NCI-H1092 treated with DMSO at 0.1 percent for 48 hours (cell line): ENCODE measurements at regions not wholly inside any gene's neighbourhood (a gene's known extent, or its start where the extent isn't known, plus 50 kb on each side); places are given as distances from the start of the nearest gene placed in this dataset.
"Not testable (repeated sequence)": the region's sequence is repeated elsewhere in the genome, so short reads cannot be mapped to it uniquely, and the experiment has no call there.

Source experiments
- DNase-seq: peaks from one replicate; lab custom pipeline; 2025; lab: John Stamatoyannopoulos, UW

DNA sequence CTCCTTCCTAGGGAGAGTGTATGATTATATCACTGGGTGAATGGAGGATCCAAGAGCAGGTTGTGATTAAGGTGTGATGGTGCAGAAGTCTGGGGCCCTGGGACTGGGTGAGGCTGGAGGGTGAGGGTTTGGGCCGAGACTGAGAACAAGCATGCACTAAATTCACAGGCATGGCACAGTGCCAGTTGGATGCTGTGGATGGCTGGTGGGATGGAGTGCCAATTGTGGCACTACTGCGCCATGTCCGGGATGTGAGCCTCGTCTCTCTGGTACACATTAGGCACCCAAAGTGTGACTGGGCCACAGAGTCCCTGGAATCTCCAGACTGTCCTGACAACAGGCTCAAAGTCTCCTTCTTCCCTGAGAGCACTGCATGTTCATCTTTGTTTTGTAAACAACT, 208.1 kb downstream of the EMX2 start:
- no peak for DNase-seq

DNA sequence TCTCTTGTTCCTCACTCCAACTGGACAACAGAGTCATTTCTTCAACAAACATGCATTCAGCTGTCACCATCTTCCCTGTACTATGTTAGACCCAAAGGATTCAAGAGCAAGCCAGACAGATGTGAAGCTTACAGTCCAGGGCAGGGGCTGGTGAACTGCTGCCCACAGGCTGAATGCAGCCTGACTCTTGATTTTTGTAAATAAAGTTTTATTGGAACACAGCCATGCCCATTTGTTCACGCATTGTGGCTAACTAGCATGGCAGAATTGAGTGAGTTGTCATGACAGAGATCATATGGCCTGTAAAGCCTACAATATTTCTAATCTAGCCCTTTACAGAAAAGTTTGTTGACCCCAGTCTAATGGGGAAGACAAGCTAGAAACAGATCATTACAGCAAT, 208.7 kb downstream of the EMX2 start:
- DNase-seq: no peak

- DNase-seq: no peak
Observed at GRCh38 chr10:117752103-117752502, 209.6 kb downstream of the EMX2 start.

DNA sequence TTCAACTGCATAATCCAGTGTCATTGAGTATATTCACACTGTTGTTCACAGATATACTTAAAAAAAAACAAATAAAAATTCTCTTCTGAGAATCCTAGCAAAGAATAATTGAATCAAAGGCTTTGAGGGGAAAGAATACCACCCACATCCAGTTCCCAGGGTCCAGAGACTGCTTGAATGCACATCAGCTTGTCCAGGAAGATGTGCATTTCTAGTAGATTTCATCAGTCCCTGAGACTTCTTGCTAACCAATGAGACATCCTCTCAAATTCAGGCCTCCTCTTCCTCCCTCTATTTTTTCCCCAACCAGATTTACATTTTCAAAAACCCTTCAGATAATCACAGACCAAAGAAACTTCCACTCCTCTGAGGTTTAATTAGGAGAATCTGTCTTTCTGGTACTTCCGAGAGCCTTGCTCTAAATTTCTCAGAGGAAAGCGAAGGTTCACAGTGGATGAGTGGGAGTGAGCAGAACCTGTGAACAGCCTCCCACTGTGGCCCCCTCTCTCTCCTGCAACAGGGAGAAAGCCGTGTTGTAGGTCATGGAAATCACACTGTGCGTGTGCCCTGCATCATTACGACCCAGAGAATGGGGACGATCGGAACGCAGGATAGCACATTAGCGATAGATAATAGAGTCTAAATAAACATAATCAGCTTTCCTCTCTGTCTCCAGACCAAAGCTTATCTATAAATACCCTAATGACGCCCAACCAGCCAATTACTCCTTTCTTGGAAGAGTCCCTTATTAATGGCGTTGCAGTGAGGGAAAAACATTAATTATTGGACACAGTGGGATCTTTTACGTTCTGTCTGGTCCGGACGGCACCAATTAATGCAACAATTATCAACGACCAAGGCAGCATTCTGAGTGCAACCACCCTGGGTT, 212.5 kb downstream of the EMX2 start:
- DNase-seq: no peak

DNA sequence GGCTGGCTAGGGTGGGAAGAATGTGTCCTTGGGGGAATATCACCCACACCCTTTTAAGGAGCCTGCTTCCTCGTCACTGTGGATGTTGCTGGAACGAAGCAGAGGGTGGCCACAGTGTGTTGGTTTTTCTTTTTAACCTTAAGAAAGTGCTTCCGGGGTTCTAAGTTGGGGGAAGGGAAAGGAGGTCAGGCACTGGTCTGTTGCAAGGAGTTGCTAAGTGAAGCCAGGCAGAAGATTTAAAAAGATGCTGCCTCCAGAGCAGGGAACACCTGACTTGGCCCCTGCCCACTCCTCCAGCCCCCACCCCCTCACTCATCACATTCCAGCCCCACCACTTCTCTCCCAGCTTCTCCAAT, 213.1 kb downstream of the EMX2 start:
- DNase-seq: no peak

GRCh38 chr10:117757086-117757720, 214.7 kb downstream of the EMX2 start:
- DNase-seq: no peak

DNA sequence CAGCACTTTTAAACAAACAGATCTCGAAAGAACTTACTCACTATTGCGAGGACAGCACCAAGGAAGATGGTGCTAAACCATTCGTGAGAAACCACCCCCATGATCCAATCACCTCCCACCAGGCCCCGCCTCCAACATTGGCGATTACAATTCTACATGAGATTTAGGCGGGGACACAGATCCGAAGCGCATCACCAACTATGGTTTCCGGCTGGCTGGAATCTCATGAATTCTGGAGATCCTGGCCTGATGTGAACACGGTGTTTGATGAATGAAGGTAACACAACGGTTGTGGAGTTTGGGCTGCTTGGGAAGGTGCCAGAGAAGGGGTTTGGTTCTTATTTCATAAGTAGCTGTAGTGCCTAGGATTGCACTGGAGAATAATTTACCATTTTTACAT, 216.7 kb downstream of the EMX2 start:
- DNase-seq: no peak

- DNase-seq: no peak
Observed at GRCh38 chr10:117761695-117762094, 219.1 kb downstream of the EMX2 start.

DNA sequence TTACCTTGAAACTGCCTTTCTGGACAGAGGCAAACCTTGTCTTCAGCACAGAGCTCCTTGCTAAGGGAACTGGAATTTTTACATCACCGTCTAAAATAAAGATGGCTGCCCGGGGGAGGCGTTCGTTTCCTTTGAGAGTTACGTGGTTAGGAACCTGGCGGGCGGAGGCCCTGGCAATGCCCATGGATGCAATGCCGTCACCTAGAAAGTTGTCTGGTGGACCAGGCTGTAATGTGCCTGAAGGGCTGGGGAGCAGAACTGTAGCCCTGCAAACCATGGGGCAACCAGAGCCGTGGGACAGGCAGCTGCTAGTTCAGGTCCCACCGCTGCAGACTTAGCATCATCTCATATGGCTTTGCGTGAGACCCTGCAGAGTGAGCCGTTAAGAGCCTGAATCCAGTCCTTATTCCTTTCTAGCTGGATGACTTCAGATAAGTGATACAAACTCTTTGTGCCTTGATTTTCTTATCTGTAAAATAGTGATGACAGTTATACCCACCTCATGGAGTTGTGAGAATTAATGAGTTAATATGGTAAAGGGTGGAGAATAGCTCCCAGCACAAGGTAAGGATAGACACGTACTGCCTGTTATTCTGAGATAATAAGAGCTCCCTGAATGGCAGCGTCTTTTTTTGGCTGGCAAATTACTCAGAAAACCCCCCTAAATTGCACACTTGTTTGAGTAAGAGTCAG, 219.7 kb downstream of the EMX2 start:
- no peak for DNase-seq

DNA sequence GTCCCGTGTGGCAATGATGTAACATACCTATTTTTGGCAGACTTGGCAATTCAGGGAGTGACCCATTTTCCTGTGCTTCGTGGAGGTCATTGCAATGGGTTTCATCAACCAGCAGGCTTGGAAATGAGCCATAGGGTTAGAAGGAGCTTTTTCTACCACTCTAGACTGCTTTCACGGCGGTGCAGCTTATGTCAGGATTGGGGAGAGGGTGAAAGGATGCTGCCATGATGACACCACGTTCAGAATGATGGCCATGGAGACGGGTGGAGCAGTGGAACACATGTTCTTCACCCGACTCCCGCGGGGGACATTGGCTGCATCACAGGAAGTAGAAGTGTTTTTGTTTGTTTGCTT, 220.2 kb downstream of the EMX2 start:
- no peak for DNase-seq

- no peak for DNase-seq
Observed at GRCh38 chr10:117763528-117763927, 221.0 kb downstream of the EMX2 start.

GRCh38 chr10:117768333-117769042, 225.9 kb downstream of the EMX2 start:
- DNase-seq: no peak

- DNase-seq: no peak
Observed at GRCh38 chr10:117775526-117775925, 233.0 kb downstream of the EMX2 start.

DNA sequence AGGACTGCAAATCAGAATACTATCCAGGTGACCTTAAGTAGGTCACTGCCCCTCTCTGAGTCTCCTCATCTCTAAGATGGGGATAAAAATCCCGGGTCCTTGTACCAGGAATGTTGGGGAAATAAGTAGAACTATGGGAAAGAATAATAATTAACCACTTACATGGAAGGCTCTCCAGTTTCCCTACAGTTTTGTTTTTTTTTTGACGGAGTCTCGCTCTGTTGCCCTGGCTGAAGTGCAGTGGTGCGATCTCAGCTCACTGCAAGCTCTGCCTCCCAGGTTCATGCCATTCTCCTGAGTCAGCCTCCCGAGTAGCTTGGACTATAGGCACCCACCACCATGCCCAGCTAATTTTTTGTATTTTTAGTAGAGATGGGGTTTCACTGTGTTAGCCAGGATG, 234.7 kb downstream of the EMX2 start:
- DNase-seq: not testable (repeated sequence)

- DNase-seq: no peak
Observed at GRCh38 chr10:117778241-117778640, 235.7 kb downstream of the EMX2 start.

GRCh38 chr10:117780411-117780810, 237.9 kb downstream of the EMX2 start:
- no peak for DNase-seq

GRCh38 chr10:117781216-117781831, 238.8 kb downstream of the EMX2 start:
- no peak for DNase-seq

- DNase-seq: no peak
Observed at GRCh38 chr10:117782276-117782675, 239.7 kb downstream of the EMX2 start.

GRCh38 chr10:117783698-117784395, 241.3 kb downstream of the EMX2 start:
- DNase-seq: no peak

- no peak for DNase-seq
Observed at GRCh38 chr10:117784776-117785175, 242.2 kb downstream of the EMX2 start.

DNA sequence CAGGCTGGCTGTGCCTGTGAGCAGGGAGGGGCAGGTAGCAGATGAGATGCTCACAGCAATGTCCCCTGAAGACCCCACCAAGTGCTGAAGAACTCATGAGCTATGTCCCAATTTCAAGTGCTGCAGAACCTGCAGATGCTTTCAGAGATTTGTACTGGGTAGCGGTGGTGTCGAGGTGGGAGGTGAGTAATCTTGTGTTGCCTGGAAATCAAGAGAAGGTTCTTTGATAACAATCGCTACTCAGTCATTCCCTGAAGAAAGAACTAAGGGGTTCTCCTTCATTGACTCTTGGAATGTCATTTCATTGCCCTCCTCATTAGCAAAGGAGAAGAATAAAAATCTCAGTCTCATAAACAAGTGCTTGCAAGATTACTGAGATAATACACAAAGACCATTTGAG, 246.4 kb downstream of the EMX2 start:
- no peak for DNase-seq
